Mucosa of stomach (tissue), 1 donor: ENCODE measurements at regions not wholly inside any gene's neighbourhood (a gene's known extent, or its start where the extent isn't known, plus 50 kb on each side); places are given as distances from the start of the nearest gene placed in this dataset.

Experiments
- H3K27me3 ChIP-seq: one replicate; pipeline ENCODE4 v1.7.0; 2013; ENCODE audit warnings: mild to moderate bottlenecking, low read length; ENCODE audit not compliant: control insufficient read depth, insufficient read depth
- H3K36me3 ChIP-seq: one replicate; pipeline ENCODE4 v1.7.0; 2013; ENCODE audit warnings: low read length; ENCODE audit not compliant: control insufficient read depth, insufficient read depth
- H3K4me1 ChIP-seq: one replicate; pipeline ENCODE4 v1.7.0; 2013; ENCODE audit warnings: mild to moderate bottlenecking, low read length; ENCODE audit not compliant: control insufficient read depth, insufficient read depth
- H3K4me3 ChIP-seq: one replicate; pipeline ENCODE4 v1.7.0; 2013; ENCODE audit warnings: low read length
- H3K9ac ChIP-seq: one replicate; pipeline ENCODE4 v1.7.0; 2013; ENCODE audit warnings: mild to moderate bottlenecking, low read length, moderate library complexity
- H3K9me3 ChIP-seq: one replicate; pipeline ENCODE4 v1.7.0; 2013; ENCODE audit warnings: mild to moderate bottlenecking, low read length, moderate library complexity; ENCODE audit not compliant: control insufficient read depth
- donor health status: Pancreatic carcinoma.

DNA sequence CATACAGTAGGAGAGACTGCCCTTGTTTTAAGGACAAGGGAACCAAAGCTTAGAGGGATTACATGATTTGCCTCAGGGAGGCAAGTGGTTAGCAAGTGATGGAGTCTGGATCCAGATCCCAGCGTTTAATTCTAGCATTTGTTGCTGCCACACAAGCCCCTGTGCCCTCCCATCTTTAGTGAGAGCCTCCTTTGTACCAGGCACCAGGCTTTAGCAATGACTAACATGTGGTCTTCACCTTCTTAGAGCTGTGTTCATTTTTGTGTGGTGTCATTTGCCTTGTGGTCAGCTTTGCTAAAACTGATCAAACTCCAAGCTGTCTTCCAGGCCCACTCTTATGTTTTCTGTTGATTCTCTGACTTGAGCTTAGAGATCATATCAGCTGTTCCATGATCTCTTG is 290.5 kb downstream of the RPLP1 start:
- Histone ChIP-seq H3K4me1 (no peaks in the 10 kb centered on the region), H3K27me3 (peaks cover 11% of the 10 kb centered on the region), H3K9me3 (no peaks in the 10 kb centered on the region), H3K4me3 (no peak overlapping the region), H3K9ac (no peak overlapping the region), H3K36me3 (no peaks in the 10 kb centered on the region)

GRCh38 chr15:69744391-69745162 is 292.0 kb downstream of the RPLP1 start:
- Histone ChIP-seq H3K4me3 (no peak overlapping the region), H3K27me3 (peaks cover 11% of the 10 kb centered on the region), H3K9me3 (no peaks in the 10 kb centered on the region), H3K36me3 (no peaks in the 10 kb centered on the region), H3K4me1 (no peaks in the 10 kb centered on the region), H3K9ac (no peak overlapping the region)

DNA sequence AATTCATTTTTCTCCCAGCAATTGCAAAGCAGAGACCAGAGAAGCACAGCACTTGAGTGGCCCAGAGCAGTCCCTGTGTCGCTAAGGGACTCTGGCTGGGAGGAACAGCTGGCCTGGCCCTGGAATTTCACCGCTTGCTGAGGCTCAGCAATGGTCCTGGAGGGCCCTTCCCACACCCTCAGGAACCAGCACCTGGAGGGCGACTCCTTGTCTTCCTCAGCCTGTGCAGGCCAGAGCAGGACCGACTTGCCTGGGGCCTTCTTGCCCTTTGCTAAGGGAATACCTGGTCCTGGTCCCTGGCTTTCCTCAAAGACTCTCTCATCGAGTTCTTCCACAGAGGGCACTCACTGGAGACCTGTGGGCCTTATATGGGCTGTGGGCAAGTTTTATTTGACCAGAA is 294.6 kb downstream of the RPLP1 start:
- Histone ChIP-seq H3K9me3 (no peaks in the 10 kb centered on the region), H3K4me3 (no peak overlapping the region), H3K36me3 (no peaks in the 10 kb centered on the region), H3K9ac (no peak overlapping the region), H3K27me3 (peaks cover 10% of the 10 kb centered on the region), H3K4me1 (no peaks in the 10 kb centered on the region)

- H3K4me3 ChIP-seq, result no peak overlapping the region
Observed at GRCh38 chr15:69748131-69748530, 295.5 kb downstream of the RPLP1 start.

DNA sequence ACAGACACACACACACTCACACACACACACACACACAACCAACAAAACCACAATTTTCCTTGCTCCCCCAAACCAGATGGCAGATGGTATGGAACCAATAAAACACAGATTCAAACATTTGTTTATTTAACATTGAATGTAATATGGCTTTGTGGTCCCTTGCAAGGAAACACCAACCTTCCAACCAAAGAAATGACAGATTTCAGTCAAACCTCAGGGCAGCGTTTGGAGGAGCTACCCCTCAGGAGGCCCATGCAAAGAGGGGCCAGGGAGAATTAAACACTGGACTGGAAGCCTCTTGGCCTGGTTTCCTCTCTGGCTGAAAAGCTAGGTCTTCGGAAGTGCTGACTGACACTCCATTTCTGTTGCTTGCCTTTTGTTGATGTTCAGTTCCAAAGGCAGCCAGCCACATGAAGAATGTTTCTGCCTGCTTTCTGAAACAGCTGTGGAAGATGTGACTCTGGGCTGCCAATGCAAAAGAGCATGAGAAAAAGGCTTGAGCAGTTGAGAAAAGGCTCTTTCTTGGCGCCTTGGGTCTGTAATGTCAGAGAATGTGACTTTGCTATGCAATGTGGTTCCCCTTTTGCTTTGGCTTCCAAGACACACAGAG is 296.1 kb downstream of the RPLP1 start:
- Histone ChIP-seq H3K36me3 (no peaks in the 10 kb centered on the region), H3K27me3 (peaks cover 7% of the 10 kb centered on the region), H3K4me3 (no peak overlapping the region), H3K9ac (no peak overlapping the region), H3K4me1 (no peaks in the 10 kb centered on the region), H3K9me3 (no peaks in the 10 kb centered on the region)

More at GRCh38 chr15:69748131-69748530, 295.5 kb downstream of the RPLP1 start:
- H3K27me3 ChIP-seq, result peaks cover 7% of the 10 kb centered on the region
- H3K9me3 ChIP-seq, result no peaks in the 10 kb centered on the region
- H3K36me3 ChIP-seq, result no peaks in the 10 kb centered on the region
- H3K9ac ChIP-seq, result no peak overlapping the region
- no peaks in the 10 kb centered on the region for H3K4me1 ChIP-seq

DNA sequence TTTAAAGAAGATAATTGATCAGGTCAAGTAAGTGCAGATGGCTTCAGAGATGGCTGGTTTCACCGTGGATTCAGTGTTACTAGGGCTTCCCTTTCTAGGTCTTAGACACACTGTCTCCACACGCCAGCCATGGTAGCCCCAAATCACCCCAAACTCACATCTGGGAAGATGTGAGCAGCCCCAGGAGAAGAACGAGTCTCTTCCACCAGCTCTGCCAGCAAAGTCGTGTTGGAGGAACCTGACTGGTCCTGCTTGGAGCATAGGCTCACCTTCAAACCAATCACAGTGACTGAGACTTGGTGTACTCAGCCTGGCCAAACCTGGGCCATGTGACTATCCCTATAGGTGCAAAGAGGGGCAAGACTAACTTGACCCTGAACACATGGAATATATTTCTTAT is 296.7 kb downstream of the RPLP1 start:
- H3K9me3 ChIP-seq, result no peaks in the 10 kb centered on the region
- H3K36me3 ChIP-seq, result no peaks in the 10 kb centered on the region
- H3K4me3 ChIP-seq, result no peak overlapping the region
- no peak overlapping the region for H3K9ac ChIP-seq
- peaks cover 6% of the 10 kb centered on the region for H3K27me3 ChIP-seq
- no peaks in the 10 kb centered on the region for H3K4me1 ChIP-seq

GRCh38 chr15:69749797-69750196 is 297.2 kb downstream of the RPLP1 start:
- no peak overlapping the region for H3K4me3 ChIP-seq
- no peaks in the 10 kb centered on the region for H3K36me3 ChIP-seq
- H3K27me3 ChIP-seq, result peaks cover under 1% of the 10 kb centered on the region

DNA sequence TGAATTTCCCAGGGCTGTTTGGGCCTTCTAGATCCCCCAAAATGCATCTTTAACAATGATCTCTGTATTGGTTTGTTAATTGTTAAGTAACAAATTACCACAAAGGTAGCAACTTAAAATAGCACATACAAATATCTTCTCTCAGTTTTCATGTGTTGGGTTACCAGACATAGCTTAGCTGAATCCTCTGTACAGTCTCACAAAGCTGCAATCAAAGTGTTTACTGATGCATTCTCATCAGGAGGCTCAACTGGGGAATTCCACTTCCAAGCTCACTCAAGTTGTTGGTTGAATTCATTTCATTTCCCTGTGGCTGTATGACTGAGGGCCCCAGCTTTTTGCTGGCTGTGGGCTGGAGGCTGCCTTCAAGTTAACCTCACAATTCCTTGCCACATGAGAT is 297.6 kb downstream of the RPLP1 start:
- Histone ChIP-seq H3K4me1 (no peaks in the 10 kb centered on the region), H3K36me3 (no peaks in the 10 kb centered on the region), H3K9me3 (no peaks in the 10 kb centered on the region), H3K4me3 (no peak overlapping the region), H3K27me3 (no peaks in the 10 kb centered on the region), H3K9ac (no peak overlapping the region)

More at GRCh38 chr15:69749797-69750196, 297.2 kb downstream of the RPLP1 start:
- no peaks in the 10 kb centered on the region for H3K9me3 ChIP-seq
- H3K9ac ChIP-seq, result no peak overlapping the region
- no peaks in the 10 kb centered on the region for H3K4me1 ChIP-seq

- no peaks in the 10 kb centered on the region for H3K4me1 ChIP-seq
- no peaks in the 10 kb centered on the region for H3K9me3 ChIP-seq
- no peak overlapping the region for H3K9ac ChIP-seq
- no peaks in the 10 kb centered on the region for H3K27me3 ChIP-seq
- no peak overlapping the region for H3K4me3 ChIP-seq
- no peaks in the 10 kb centered on the region for H3K36me3 ChIP-seq
Observed at GRCh38 chr15:69751147-69751546, 298.5 kb downstream of the RPLP1 start.

GRCh38 chr15:69751566-69751965 is 298.9 kb downstream of the RPLP1 start:
- H3K4me3 ChIP-seq, result no peak overlapping the region
- H3K9me3 ChIP-seq, result no peaks in the 10 kb centered on the region
- no peak overlapping the region for H3K9ac ChIP-seq
- no peaks in the 10 kb centered on the region for H3K27me3 ChIP-seq
- no peaks in the 10 kb centered on the region for H3K4me1 ChIP-seq
- no peaks in the 10 kb centered on the region for H3K36me3 ChIP-seq

GRCh38 chr15:69753867-69754266 is 301.2 kb downstream of the RPLP1 start:
- Histone ChIP-seq H3K4me3 (no peak overlapping the region), H3K9ac (no peak overlapping the region), H3K36me3 (no peaks in the 10 kb centered on the region), H3K4me1 (peaks cover 7% of the 10 kb centered on the region), H3K9me3 (no peaks in the 10 kb centered on the region), H3K27me3 (no peaks in the 10 kb centered on the region)

- H3K4me1 ChIP-seq, result peaks cover 7% of the 10 kb centered on the region
- no peaks in the 10 kb centered on the region for H3K9me3 ChIP-seq
- no peaks in the 10 kb centered on the region for H3K36me3 ChIP-seq
- H3K27me3 ChIP-seq, result no peaks in the 10 kb centered on the region
- no peak overlapping the region for H3K9ac ChIP-seq
- H3K4me3 ChIP-seq, result no peak overlapping the region
Observed at GRCh38 chr15:69754313-69754712, 301.7 kb downstream of the RPLP1 start.
